Forelimb muscle (tissue), 1 donor: ENCODE measurements at regions not wholly inside any gene's neighbourhood (a gene's known extent, or its start where the extent isn't known, plus 50 kb on each side); places are given as distances from the start of the nearest gene placed in this dataset.
"Not testable (repeated sequence)": the region's sequence is repeated elsewhere in the genome, so short reads cannot be mapped to it uniquely, and the experiment has no call there.

Source experiments
- DNase-seq: peaks from one replicate; pipeline ENCODE4 v3.0.0-alpha.2; 2013; ENCODE audit warnings: low read depth

DNA sequence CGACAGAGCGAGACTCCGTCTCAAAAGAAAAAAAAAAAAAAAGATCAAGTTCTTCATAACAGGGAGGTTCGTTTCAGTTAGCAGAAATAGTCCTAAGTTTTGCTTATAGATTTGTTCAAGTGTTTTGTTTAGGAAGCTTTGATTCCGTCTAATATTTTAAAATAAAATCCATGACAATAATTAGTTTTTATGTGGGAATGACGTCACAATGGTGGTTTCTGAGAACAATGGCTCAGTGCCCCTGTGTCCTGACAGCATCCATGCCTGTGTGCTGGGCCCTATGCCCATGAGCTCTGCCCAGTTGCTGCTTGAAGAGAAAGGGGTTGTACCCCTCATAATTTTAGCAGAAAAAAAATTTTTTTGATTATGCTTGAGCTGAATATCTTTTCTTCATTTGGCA lies 134.0 kb downstream of the SST start:
- no peak for DNase-seq

DNA sequence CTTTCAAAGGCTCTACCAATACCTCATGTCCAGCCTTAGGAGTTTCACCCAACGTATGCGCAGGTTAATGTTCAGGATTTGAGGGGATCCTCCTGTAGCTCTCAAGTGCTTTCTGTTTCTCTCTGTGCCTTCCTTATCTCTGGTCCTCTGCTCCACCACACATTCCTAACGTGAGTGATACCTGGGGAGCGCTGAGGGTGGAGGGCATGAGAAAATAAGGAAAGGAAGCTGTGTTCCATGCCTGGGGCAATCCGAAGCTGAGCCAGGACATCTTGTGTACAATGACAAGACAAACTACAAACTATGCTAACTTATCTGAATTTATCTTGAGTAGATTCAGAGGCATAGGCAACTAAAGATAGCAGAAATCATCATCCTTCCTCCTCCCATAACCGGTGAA lies 136.4 kb downstream of the SST start:
- no peak for DNase-seq

DNA sequence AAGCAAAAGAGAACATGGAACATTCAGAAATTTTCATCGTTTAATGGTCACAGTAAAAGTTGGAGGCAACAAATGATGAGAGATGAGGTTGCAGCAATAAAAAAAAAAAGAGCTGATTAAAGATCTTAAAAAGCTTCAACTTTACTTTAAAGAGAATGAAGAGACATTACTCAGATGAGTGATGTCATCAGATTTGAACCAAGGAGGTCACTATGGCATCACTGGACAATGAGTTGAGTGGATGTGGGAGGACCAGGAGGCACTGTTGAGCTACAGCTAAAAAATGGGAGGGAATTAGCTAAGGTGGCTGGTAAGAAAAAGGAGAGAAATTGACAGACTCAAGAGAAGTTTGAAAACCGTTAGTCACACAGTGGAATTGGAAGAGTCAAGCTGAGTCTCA lies 138.4 kb downstream of the SST start:
- no peak for DNase-seq

DNA sequence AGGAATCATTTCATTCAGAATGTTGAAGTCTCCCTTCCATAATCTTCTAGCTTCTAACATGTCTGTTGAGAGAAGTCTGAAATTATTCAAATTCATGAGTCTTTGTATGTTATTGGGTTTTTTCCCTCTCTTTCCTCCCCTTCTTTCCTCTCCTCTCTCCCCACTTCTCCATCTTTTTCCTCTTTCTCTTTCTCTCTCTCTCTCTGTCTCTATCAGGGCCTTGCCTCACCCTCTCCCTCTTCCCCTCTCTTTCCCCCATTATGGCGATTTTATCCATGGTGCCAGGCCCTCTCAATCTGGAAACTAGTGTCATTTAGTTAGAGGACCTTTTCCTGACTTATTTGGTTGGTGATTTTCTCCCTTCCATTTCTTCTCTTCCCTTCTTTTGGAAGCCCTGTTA lies 147.3 kb downstream of the SST start:
- DNase-seq = no peak

DNA sequence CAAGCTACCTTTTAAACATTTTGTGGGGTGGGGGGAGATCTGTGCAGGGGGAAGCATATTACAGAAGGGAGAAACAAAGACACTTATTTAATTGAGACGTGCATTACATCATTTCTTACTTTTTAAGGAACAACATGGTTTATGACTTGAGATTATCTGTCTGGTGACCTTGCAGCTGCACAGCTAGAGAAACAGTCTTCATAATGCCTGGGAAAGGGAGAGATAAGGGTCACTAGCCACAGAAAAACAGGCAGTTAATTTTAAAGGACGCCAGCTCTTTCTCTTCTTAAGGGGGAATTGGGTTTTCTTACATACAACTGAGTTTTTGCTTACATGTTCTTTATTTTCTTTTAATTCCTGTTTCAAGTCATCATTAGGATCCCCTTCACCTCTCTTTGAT lies 147.9 kb downstream of the SST start:
- peak; percentile 51 for DNase-seq

DNA sequence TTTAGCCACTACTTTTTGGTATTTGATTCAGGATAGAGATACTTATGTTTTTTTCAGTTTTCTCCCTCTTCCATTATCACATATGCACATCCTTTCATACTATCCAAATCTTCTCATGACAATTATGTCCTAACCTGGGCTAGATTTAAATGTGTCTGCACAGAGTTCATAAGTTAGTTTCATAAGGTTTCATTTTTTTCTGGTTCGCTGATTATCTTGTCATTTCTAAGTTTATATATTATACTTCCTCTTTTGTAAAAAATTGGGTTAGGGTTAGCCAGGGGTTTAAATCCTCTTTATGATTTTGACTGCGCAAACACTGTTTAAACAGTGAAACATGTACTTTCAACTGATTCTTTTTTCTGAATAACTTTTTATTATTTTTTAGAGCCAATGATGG lies 148.6 kb downstream of the SST start:
- no peak for DNase-seq

DNA sequence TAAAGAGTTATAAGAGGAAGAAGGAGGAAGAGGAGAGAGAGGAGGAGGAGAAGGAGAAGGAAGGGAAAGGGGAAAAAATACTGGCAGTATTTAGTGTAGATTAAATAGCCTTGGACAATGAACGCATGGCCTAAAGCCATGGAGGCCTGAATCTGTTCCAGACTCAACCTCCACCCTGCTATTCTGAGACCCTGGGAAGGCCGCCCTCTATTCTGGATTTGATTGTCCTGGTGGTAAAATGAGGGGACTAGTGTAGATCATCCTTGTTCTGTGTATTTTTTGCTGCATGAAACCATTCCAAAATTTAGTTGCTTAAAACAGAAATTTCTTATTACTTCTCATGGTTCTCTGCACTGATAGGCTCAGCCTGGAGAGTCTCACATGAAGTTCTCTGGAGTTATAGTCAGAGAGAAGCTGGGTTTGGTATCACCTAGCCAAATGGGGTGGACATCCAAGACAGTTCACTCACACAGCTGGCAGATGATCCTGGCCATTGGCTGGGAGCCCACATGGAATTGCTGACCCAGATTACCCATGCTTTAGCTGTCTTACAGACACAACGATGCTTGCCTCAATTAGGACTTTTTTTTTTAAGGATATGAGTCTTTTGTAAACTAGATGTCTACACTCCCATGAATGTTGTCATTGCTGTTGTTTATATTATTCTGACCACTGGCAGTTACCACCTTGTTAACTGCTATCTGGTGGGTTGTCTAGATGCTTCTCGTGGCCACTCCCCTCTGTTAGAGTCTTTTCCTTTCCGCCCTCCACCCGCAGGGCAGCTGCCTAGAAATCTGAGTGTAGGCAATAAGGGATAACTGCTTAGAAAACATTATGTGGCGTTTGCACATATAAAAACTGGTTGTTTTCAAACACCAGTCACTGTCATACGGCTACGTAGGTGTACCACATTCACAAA lies 149.9 kb downstream of the SST start:
- DNase-seq = peak; percentile 9

DNA sequence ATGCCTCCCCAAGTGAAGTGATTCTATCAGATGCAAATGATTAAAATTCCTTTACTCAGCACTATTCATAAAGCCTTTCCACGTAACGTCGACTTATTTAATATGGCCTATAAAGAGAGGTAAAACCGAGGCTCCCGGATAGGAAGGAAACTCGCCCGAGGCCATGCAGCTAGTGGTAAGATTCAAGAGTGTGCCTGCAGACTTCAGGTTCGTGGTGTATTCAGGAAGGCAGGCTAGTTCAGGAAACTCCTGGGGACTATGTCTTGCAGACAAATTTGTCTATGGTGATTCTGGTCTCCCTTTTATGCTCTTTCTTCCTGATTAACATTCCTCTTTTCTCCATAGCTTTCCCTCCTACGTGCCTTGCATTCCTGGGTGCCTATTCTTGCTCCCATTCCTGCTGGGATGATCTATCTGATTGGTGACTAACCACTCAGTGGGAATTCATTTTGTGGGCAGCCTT lies 150.7 kb downstream of the SST start:
- no peak for DNase-seq

DNA sequence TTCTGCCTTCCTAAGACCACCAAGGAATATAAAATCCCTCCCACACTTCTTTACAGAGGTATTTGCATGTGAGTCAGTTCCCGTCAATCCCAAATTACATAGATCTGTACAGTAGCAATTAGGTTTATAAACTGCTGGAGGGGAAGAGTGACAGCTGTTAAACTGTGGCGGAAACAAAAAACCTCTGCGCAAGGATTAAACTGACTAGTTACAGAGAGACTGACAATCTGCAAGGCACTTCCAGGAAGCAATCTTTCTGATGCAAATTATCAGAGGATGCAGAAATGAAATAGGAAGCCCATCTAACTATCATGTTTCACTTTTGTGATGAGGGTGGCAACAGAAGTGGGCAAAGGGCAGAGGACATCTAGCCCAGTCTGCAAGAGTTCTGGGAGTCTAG lies 150.4 kb downstream of the RTP4 start:
- no peak for DNase-seq

DNA sequence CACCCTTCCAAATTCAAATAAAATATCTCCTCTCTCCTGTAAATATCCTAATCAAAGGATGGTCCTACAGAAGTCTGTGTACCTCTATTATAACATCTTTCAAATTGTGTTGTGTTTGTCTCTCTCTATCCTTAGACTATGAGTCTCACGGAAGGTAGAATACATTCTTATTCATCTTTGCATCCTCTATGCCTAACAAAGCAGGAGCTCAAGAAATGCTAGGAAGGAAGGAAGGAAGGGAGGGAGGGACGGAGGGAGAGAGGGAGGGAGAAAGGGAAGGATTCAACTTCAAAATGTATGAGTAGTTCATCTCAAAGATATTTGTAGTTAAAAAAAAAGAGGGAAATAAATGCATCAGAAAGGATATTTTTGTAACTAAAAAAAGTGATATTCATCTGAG lies 150.0 kb downstream of the RTP4 start:
- no peak for DNase-seq

DNA sequence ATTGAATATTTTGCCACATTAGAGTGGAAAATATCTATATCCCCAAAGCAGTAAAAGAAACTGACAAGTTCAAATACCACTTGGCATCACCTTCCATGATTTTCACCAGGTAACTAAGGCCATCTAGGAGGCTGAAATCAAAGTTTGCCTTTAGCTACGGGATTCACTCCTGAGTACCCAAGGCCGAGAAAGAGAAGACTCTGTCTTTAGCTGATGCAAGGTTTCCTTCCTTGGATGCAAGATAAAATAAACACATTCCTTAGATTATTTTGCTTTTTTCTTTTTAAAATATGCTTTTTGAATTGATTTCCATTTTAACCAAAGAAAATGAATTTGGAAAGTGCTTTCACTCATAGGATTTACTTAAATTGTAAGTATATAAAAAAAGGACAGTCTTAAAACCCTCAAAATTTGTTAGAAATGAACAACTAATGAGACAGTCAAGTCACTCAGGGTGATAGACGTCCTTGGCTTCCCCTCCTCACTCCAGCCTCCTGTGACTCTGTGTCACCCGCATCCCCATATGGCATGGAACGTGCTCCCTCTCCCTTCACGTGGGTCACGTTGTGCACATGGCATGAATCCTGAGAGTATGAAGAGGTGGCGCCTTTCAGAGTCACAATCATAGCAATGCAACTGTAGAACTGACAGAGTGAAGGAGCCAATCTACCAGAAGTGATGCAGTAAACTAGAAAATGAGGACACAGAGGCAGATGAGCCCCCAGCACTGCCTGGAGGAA lies 148.4 kb downstream of the RTP4 start:
- no peak for DNase-seq

DNA sequence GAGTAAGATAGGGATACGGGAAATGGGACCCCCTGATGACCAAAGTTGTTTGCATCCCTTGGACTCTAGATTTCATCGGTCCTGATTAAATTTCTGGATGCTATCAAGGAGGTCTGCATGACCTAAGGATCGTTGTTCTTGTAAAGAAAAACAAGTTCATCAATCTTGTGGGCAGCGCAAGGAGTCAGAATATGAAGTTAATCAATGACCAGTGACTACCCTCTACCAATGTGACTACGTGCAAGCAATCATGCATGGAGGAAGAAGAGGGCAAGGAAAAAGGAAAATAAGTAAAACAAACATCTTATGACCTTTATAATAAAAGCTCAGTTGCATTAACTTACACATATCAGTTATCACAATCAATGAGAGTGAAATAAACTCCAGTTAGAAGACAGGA lies 139.7 kb downstream of the RTP4 start:
- no peak for DNase-seq

DNA sequence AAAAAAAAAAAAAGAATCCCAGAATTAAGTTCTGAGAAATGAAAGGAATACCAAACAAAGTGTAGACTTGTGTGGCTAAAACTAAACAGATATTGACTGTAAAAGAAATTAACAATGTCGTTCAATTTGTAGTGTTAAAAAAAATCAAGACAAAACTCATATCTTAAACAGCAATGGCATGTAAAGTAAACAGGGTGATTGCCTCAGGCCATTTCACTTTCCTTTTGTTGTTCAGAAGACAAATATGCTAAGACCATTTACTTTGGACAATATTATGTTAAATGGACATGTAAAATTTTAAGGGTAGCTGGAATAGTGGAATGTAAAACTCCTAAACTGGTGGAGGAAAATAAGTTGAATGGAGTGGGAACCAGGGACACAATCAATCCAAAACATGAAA lies 139.1 kb downstream of the RTP4 start:
- no peak for DNase-seq

DNA sequence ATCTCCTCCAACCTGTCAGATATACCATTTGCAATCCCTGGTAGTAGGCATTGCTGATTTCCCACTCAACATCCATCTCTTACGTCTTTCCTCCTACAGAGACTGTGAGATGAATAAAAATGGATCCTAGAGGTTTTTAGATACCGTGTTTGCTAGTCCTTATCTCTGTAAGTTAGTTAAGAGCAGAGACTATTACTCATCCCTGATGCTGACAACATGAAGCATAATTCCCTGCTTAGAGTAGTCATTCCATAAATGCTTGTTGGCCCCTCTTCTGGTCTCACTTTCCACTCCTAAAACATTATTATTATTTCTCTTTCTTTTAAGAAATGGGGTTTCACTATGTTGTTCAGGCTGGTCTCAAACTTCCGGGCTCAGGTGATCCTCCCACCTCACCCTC lies 136.2 kb downstream of the RTP4 start:
- no peak for DNase-seq

DNA sequence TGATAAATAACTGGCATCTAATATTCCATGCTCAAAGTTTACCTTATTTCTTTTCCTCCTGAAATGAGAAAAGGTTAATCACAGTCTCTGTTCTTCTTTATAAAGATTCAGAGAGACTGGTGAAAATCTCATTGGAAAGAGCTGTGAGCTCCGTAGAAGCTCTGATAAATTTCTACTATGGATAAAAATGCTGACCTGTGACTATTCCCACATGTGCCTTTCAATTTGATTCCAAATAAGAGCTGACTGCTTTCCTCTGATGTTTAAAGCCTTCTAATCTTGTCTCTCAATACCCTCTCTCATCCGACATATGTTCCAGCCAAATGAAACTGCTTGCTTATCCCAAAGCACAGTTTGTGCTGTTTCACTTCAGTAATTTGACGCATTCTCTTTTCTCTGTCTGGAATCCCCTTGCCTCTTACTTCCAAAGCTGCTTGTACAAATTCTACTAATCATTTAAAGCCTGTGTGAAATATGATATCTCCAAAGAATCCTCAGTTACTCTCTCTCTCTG lies 130.1 kb downstream of the RTP4 start:
- no peak for DNase-seq

DNA sequence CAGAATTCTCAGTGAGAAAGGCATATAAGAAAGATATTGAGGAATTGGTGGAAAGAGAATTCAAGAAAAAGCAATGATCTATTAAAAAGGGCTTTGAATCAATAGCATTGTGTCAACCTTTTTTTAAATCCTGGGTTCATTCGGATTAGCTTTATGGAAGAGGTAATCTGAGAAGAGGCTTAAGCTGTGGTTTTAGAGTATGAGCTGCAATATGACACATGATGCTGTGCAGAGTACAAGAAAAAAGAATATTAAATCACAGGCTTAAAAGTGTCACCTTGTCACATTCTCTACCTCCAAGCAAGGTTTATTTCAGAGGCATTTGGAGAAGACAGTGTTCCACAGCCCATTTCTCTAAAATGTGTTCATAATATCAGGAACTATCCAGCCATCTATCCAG lies 128.9 kb downstream of the RTP4 start:
- no peak for DNase-seq

DNA sequence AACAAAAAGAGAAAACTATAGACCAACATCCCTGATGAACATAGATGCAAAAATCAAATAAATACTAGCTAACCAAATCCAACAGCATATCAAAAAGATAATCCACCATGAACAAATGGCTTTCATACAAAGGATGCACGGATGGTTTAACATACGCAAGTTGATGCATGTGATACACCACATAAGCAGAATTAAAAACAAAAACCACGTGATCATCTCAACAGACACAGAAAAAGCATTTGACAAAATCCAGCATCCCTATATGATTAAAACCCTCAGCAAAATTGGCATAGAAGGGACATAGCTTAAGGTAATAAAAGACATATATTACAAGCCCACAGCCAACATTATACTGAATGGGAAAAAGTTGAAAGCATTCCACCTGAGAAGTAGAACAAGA lies 125.9 kb downstream of the RTP4 start:
- DNase-seq = not testable (repeated sequence)

DNA sequence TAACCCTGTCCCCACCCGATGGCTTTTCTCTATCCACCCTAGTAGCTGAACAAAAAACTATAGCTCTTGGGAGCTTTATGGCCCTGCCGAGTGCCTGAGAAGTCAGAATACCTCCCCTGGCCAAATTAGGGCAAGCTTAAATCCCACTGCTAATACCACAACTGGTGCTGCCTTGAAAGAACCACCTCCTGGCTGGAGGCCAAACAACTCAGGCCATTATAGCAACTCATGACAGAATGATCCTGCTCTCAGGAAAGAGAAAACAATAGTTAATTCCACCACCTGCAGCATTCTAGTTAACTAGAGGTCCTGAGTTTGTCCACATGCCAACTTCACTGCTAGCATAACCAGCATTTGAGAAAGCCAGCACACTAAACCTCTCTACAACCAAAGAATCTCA lies 123.2 kb downstream of the RTP4 start:
- no peak for DNase-seq

DNA sequence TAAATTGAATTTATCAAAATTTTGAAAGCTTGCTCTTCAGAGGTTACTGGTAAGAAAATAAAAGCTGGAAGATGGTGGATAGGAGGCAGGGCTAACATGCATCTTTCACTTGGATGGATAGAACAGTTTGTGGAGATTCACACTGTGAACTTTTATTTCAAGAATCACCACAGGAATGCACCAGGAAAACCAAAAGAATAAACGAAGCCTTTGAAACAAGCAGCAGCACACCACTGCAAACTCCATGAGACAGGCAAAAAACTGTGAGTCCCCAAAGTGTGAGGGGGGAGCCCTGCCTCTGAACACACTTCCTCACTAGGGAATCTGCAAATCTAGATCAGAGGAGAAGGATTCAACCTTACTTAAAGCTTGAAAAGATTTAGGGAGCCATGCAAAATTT lies 122.2 kb downstream of the RTP4 start:
- DNase-seq = no peak

DNA sequence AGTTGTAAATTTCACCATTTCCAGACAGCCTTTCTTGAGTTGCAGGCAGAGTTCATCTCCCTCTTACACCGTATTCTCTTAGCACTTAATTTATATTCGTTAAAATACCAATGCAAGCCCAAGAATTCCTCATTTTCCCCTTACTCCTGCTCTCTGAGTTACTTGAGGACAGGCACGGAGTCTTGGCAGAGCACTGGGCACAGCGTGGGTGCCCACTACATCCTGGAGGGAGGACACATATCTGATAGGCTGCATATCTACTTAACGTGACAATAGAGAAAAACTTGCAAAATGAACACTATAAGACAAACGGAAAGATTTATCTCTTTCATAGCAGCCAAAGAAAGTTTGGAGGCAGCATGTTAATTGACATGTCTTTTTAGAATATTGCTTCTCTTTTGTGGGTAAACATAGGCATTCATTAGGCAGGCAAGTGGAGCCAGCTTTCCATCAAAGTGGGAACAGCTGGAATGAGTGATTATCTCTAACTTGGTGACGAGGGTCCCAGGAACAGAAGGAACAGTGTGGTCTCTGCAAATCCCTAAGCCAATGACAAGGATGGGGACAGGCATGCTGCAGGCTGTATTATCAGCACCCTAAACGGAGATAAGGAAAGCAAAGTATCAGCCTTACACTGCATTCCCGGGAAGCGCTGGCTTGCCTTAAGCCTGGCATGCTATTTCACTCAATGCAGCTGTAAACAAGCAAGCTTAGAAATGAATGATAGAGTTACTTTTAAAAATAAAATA lies 116.5 kb downstream of the RTP4 start:
- DNase-seq = no peak

DNA sequence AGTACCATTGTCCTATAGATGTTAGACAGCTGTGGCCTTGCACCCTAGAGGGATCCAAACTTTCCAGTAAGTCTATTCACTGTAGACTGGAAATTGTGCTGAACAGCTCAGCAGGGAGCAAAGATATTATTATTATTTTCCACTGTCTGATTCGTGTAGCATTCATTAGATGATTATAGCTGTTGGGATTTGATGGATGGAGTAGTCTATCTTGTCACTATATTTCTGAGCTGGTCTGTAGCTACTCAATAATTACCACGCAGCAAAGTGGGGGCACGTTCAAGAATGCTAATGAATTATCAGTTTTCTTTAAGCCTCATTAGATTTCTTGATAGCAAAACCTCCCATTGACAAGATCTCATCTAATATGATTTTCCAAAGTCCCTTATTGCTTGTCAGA lies 113.2 kb downstream of the RTP4 start:
- DNase-seq = no peak

DNA sequence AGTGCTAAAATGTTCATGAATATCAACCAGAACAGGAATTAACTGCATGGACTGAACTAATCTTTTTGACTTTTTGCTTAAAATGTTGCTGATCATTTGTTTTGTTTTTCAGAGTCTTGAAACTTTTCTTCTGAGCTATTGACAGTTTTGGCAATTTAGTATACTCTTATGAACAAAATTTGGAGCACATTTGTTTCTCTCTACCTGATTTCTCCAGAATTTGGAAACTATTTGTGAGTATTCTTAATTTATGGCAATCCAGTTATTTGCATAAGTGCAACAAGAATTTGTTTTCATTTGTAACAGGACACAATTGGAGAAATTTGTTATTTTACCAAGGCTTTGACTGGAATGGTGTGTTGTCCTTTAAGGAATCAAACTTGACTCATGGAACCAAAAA lies 107.4 kb downstream of the RTP4 start:
- not testable (repeated sequence) for DNase-seq
